ENCODE measurements at regions not wholly inside any gene's neighbourhood (a gene's known extent, or its start where the extent isn't known, plus 50 kb on each side); places are given as distances from the start of the nearest gene placed in this dataset.
"Not testable (repeated sequence)": the region's sequence is repeated elsewhere in the genome, so short reads cannot be mapped to it uniquely, and the experiment has no call there.

DNA sequence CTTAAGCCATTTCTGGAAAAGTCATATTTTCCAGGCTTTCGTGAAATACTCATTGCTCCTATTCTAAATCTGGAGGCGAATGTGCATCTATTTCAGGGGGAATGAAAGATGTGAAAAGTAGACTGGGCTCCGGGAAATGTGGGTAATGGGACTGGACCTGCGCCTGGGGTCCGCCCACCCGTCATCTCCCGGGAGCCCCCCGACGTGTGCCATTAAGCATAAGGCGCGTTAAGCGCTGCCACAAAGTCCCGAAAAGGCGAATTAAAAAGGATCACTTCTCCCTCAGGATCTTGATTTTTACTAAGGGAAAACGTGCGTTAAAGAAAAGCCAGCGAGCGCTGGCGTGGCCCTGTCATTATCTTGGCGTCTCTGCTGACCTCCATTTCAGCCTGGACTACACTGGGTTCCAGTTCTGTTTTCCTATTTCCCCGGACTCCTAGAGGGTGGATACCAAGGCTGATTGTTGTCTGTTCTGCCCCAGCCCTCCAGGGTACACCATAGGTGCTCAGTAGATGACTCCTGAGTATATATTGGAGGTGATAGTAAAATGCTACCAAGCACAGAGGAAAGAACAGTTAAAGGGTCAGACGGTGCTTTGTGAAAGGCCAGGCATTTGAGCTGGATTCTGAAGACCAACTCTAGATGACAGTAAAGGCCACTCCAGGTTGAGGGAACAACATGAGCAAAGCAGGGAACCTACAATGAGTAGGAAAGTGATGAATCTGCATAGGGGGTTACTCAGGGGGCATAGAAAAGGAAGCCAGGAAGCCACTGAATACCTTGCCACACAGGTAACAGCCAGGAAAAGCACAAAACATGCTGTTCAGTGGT, 89.2 kb upstream of the ARID1B start:
- no peak for DNase-seq

- DNase-seq = peak; percentile 70
These were observed 90.0 kb upstream of the ARID1B start for GRCh38 chr6:156686995-156687788.

DNA sequence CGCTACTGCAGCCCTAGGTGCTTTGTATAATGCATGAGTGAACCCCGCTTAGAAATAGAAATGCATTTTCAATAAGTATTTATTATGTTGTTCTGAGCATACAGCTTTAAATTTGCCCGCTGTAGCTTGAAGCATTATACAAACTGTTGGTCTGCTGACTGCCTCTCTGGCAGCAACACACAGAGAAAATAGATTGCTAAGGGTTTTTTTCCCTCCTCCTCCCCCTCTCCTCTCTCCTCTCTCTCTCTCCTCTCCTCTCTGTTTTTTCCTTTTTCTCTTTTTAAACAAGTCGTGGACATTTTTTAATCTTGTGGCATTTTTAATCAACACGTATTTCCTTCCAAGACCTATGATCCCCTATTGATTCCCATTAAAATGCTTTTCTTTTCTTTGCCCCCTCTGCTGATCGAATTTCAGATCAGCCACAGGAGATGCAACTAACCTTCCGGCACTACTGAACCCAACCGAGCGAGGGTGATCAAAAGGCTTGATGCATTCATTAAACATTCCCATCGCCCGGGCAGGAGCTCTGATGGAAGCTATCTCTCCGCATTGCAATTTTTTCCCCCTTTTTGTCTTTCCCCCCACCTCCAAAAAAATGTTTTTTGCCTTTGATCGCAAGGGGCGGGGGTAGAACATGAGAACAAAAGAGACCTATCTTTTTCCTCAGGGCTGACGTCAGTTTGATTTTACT, 90.7 kb upstream of the ARID1B start:
- DNase-seq = peak; percentile 10

DNA sequence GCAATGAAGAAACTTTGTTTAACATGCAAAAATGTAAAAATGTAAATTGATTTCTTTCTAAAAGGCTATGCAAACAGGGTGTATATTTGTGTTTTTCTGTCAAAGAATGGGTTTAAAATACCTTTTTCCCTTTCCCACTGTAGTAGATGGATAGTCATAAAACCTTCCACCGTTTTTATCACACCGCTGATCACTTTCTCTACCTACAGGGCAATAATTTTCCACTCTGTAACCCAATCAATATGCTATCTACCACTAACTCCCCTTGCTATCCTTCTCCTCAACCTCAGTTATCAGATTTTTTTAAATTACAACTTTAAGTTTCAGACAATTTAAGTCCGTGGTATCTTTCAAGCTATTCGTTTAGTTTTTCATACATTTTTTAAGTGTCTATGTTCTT, 91.4 kb upstream of the ARID1B start:
- no peak for DNase-seq

- DNase-seq = no peak
These were observed 93.4 kb upstream of the ARID1B start for GRCh38 chr6:156683821-156684220.

GRCh38 chr6:156676721-156677120, 100.5 kb upstream of the ARID1B start:
- no peak for DNase-seq

GRCh38 chr6:156674197-156674596, 103.0 kb upstream of the ARID1B start:
- DNase-seq = no peak

DNA sequence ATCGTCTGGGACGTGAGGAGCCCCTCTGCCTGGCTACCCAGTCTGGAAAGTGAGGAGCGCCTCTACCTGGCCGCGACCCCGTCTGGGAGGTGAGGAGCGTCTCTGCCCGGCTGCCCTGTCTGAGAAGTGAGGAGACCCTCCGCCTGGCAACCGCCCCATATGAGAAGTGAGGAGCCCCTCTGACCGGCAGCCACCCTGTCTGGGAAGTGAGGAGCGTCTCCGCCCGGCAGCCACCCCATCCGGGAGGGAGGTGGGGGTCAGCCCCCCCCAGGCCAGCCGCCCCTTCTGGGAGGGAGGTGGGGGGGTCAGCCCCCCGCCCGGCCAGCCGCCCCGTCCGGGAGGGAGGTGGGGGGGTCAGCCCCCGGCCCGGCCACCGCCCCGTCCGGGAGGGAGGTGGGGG, 107.1 kb upstream of the ARID1B start:
- DNase-seq = not testable (repeated sequence)

DNA sequence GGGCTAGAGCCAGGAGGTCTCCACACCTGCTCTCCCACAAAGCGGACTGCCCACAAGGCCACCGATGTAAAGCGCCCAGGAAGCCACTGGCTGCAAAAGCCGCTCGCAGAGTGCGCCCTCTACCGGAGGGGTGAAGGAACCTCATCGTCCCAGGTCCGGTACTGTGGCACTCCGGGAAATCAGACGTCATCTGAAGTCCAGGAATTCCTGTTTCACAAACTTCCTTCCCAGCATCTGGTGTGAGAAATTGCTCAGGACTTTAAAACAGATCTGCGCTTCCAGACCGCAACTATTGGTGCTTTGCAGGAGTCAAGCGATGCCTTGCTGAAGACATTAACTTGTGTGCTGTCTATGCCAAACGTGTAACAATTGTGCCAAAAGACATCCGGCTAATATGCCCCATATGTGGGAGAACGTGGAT, 115.1 kb upstream of the ARID1B start:
- DNase-seq = peak; percentile 34

GRCh38 chr6:156660389-156660788, 116.8 kb upstream of the ARID1B start:
- DNase-seq = no peak

DNA sequence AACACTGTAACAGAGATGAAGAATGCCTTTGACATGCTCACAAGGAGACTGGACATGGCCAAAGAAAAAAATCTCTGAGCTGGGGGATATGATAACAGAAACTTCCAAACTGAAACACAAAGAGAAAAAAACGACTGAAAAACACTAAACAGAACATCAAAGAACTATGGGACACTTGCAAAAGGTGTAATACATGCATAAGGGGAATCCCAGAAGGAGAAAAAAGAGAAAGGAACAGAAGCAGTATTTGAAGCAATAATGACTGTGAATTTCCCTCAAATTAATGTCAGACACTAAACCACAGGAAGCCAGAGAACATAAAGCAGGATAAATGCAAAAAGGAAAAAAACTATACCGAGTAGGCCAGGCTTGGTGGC, 117.4 kb upstream of the ARID1B start:
- no peak for DNase-seq

DNA sequence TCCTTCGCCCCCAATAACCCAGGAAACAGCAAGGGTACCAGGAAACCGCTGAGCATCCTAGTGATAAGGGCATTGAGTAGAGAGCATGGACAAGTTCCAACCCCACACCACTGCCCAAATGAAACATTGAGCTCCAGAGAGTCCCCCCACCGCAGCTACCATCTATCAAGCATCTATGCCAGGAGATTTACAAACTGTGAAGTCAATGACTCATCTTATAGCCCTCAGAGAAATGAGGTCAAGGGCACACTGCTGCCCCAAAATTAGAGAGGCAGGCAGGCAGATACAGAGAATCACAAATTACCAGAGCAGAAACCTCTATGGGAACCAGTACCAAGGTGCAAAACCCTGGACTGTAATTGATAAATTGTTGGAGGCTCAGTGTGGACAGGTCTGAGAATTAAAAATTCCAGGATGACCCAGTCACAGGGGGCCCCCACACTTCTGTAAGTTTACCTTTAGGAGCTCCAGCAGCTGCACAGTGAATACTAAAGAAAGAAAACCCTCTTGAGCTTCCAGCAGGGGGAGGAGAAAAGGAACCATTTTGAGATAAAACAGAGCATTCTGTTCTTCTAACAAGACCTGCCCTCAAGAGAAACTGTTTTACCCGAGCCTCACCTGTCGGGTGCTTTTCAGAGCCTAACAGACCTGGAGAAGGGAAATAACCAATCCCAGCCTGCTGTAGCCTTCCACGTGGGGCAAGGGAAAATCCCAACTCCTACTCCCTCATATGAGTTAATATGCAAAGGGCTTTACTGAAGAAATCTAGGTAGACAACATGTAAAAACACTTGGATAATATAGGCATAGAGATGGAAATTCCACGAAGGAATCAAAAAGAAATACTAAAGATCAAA, 118.0 kb upstream of the ARID1B start:
- no peak for DNase-seq

DNA sequence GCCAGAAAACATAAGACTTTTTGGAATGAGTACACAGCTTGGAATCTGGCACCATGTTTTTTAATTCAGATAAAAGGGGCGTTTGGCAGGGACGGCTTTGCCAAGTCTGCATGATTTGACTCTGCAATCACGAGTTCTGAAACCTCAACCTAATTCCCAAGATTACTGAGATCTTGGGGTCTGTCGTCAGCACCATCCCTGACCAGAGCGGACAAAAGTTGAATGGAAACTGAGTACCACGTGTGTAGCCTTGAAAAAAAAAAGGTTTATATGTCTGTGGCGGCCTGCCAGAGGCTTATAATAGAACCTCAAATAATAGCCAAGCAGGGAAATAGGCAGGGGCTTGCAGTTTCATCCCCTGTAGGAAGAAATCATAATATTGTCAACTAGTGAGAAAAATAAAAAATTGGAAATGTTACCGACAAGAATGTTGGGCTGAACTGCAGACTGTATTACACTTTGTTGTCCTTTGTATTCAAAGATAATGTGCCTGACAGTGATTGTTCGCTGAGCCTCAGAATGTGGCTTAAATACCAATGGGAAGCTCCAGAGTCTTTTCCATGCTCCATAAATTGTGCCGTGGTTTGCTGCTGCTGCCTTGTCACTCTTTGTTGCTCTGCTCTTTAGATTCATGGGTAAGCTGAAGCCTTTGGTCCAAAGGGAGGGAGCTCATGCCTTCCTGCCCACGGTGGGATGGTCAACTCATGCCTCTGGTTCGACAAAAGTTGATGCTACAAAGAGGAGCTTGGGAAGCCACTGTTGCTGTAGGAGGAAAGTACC, 118.8 kb upstream of the ARID1B start:
- DNase-seq = no peak

DNA sequence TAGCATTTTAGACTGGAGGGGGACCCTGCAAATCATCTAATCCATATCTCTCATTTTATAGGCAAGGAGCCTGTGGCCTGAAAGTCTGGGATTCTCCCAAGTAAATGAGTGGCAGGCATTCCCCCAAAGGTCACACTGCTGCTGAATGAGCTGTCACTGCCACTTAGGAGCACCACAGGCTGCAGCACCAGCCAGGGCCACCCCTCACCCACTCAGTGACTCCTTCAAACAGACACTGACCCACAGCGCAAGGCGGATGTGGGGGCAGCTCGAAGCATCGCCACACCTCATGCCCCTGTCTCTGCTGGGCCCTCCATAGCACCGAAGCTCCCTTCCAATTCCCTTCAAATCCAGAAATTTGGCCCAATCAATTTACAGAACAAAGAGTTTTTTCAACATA, 119.9 kb upstream of the ARID1B start:
- no peak for DNase-seq

- no peak for DNase-seq
These were observed 122.0 kb upstream of the ARID1B start for GRCh38 chr6:156654919-156655918.

DNA sequence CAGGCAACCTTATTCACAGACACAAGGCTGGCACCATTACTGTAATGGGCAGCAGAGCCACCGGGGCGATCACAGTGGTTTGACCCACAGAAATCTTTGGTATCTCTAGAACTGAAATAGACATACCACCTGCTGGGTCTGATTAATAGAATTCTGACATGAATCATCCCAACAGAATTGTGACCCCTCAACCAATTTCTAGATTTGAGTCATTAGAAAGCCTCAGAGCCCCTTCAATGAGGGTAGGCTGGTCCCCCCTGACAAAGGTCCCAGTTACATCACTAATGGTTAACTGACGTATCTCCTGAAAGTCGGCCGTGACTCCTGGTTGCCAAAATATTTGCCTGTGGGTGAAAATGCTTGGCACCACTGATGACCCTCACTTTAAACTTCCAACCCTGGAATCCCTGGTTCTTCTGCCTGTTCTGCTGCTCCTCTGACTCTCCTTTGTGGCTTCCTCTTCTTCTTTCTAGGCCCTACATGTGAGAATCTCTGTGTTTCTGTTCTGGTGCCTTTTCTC, 124.9 kb upstream of the ARID1B start:
- DNase-seq = no peak

- no peak for DNase-seq
These were observed 125.7 kb upstream of the ARID1B start for GRCh38 chr6:156651486-156651885.

GRCh38 chr6:156650896-156651390, 126.2 kb upstream of the ARID1B start:
- DNase-seq = no peak

DNA sequence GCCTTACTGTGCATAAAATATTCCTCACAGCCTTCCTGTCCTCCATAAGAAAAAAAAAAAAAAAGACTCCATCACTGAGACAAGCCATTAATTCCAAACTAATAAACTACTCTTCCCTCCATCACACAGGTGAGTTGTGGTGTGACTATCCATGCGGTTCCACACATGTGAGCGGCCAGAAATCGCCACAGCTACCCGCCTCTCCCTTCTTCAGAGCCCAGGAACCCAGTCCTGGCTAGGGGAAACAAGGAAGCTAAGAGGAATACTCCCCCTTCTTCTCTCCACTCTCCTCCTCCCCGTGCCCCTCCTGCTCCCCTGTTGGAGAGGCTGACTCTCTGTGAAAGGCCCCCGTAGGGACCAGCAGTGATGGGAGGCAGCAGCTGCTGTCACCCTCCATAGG, 128.6 kb upstream of the ARID1B start:
- DNase-seq = no peak

GRCh38 chr6:156647991-156648390, 129.2 kb upstream of the ARID1B start:
- no peak for DNase-seq

Data from activated CD4-positive, alpha-beta T cell treated with anti-CD3 and anti-CD28 coated beads for 1 hour (primary cell).